Jurkat, Clone E6-1 (cell line): ENCODE measurements at regions not wholly inside any gene's neighbourhood (a gene's known extent, or its start where the extent isn't known, plus 50 kb on each side); places are given as distances from the start of the nearest gene placed in this dataset.
"Not testable (repeated sequence)": the region's sequence is repeated elsewhere in the genome, so short reads cannot be mapped to it uniquely, and the experiment has no call there.

ENCODE experiments used
- DNase-seq: peaks from one replicate; pipeline ENCODE4 v3.0.0-alpha.2; 2011; ENCODE audit warnings: low read depth, low spot score
- H3K4me3 ChIP-seq: 2 replicates; pipeline ENCODE4 v1.5.1; 2011; ENCODE audit warnings: mild to moderate bottlenecking, low read length, control low read depth, moderate library complexity

DNA sequence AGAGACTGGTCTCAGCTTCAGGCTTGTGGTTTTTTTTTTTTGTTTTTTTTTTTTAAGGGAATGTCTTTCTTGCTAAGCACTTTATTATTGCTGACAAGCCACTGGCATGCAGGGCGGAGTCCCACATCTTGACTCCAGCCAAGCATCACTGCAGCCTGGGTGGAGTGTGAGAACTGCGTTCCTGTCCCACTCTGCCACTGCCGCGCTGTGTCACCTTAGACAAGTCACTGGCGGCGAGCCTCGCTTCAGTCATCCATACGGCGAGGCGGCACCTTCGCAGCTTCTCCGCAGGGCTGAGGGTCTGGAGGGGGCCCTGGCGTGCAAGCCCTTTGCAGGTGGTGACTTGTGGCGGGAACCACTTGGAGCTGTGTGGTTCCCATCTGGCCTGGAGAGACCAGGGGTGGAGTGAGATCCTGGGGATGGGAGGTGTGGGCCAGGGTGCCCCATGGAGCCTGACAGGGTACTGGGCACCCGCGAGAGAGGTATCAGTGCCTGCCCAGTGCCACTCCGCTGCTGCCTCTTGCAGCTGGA, 99.1 kb upstream of the CIBAR2 start:
- DNase-seq = no peak
- H3K4me3 ChIP-seq = no peak overlapping the region

DNA sequence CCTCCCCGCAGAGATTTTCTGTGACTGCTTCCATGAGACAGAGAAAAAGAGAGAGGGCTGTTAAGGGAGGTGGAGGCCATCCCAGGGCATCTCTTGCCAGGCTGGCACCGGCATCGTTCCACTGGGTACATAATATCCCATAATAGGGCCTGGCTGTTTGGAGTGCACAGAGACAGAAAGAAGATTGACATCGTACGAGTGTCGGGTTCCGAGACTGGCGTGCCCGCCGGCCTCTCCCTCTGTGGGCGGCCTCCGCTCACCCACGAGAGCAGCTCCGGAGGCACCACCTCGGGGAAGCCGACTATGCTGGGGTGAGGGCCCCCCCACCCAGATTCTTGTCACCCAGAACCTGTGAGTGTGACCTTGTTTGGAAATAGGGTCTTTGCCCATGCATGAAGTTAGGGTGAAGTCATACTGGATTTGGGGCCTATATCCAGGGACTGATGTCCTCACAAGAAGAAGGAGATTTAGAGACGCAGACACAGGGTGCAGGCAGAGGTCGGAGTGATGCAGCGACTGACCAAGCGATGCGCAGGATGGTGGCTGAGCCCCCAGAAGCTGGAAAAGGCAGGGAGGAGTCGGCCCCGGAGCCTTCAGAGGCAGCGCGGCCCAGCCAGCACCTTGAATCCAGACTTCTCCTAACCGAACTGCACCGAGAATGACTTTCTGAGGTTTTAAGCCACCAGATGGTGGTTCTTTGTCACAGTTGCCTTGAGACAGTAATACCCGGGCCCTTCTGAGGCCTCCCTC, 101.8 kb upstream of the CIBAR2 start:
- H3K4me3 ChIP-seq = no peak overlapping the region
- DNase-seq = no peak

DNA sequence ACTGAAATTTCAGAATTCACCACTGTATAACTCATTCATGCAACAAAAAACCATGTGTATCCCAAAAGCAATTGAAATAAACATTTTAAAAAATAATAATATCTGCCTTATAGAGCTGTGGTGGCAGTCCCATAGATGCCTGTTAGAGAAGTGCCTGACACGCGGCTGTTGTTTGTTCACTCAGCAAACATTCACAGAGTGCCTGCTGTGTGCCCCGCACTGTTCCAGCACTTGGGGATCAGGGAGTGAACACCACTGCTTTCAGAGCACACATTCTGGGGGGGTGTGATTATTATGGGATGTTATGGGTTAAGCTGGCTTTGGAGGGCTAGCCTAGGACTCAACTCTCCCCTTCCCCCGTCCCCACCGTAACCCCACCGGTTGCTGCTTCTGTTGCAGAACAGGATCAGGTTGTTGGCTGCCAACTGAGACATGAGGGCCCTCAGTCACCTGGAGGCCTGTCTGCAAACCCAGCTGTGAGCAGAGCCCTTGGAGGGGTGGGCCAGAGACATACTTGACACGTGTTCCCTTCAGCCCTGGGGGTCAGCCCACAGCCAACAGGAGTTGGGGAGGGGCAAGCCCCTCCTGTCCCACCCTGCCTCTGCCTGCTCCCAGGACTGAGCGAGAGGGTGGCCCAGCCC, 103.3 kb upstream of the CIBAR2 start:
- H3K4me3 ChIP-seq = no peak overlapping the region
- DNase-seq = no peak

DNA sequence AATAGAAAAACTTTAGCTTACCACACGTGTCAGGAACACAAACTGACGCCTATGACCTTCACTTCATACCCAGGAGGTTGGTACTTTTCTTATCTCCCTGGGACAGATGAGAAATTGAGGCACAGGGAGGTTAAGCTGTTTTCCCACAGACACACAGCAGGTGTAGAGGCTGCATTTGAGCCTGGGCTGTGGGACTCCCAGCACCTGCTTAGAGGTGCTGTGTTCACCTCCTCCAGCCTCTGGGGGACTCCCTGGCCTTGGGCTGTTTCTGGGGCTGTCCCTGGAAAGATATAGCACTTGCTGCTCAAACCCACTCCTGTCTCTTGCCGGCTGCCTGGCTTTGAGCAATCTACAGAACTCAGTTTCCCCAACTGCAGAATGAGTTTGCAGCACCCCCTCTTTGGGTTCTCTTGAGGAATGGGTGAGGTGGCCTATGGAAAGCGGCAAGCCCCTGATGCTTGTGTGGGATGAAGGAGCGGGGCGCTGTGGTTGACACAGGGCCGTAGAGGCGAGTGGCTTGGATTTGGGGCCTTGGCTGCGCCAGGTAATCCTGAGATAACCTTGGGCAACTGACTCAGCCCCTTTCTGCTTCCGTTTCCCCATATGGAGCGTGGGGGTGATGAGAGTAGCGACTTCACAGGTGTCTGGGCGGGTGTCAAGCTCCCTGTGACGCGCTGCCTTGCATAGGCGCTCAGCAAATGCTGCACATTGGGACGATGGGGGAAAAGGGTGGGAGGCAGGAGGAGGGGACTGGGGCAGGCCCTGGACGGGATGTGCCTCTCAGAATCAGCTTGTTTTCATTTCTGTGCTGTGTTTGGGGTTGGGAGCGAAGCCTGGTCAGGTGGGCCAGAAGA, 104.5 kb upstream of the CIBAR2 start:
- DNase-seq = no peak
- no peak overlapping the region for H3K4me3 ChIP-seq

DNA sequence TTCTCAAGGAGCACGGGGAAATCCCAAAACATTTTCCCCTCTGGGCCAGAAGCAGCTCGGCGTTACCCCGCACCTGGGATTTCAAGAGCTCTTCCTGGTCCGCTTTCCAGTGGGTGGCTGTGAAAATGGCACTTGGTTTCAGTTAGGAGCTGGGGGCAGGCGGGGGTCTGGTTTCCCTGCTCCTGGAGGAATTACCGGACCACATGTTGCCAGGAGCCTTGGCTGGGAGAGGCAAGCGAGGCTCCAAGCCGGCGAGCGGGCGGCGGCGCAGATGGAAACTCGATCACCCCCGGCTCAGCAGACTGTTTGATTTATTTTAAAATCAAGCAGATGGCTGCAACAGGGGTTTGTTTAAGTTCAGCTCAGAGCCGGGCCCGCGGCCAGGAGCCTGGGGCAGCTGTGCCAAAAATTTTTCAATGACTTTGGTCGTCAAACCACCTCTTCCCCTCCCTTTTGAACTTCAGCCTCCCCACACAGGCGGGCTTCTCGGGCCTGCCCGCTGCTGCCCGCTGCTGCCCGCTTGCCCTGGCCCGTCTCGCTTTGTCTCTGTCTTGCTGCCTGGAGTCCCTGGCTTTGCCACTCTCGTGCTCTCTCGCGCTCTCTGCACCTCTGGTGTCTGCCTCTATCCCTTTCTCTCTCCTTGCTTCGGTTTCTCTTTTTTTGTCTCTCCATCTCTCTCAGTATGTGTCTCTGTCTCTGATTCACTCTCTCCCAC, 108.0 kb upstream of the CIBAR2 start:
- DNase-seq = no peak
- no peak overlapping the region for H3K4me3 ChIP-seq

DNA sequence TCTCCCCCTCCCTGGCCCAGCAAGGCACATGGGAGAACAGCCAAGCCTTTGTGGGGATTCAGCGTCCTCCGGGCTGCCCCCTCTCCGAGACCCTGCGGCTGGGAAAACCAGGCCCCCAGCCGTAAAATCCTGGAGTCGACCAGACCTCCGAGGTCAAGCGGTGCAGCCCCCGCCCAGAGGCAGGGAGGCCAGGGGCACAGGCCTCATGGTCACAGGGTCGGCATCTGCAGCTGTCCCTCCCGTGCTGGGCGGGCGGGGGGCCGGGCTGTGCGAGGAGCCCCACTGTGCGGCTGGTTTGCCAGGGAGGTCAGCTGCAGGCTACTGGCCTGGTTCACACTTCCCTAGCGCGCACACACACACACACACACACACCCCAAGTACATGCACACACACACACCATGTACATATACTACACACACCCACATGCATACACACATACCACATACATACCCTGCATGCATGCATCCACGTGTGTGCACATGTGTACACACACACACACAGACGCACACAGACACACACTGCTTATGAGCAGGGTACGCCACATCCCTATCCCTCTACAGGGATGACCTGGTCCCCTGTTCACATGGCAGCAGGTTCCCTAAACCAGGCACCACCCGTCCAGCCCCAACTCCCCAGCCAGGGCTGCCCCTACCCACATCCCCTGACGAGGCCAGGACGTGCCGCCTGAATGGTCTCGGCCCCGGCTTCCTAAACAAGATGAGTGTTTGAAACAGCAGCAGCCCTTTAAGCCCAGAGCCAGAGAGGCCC, 108.9 kb upstream of the CIBAR2 start:
- DNase-seq = no peak
- no peak overlapping the region for H3K4me3 ChIP-seq

DNA sequence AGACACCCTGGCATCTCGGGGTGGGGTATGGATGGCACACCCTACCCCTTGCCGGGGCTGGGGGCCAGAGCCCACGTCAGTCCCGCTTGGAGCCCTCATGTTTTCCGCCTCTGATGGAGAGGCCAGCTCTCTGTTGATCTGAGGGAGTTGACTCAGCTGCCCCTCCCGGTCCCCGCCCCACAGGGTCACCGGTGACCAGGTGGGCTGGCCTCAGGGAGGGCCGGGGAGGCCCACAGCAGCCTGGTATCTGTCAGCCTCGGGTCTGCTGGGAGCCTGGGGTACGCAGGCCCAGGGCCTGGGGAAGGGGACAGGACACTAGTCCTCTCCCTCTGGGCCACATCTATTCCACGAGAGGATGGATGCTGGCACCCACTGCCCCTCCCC, 109.5 kb upstream of the CIBAR2 start:
- no peak for DNase-seq

DNA sequence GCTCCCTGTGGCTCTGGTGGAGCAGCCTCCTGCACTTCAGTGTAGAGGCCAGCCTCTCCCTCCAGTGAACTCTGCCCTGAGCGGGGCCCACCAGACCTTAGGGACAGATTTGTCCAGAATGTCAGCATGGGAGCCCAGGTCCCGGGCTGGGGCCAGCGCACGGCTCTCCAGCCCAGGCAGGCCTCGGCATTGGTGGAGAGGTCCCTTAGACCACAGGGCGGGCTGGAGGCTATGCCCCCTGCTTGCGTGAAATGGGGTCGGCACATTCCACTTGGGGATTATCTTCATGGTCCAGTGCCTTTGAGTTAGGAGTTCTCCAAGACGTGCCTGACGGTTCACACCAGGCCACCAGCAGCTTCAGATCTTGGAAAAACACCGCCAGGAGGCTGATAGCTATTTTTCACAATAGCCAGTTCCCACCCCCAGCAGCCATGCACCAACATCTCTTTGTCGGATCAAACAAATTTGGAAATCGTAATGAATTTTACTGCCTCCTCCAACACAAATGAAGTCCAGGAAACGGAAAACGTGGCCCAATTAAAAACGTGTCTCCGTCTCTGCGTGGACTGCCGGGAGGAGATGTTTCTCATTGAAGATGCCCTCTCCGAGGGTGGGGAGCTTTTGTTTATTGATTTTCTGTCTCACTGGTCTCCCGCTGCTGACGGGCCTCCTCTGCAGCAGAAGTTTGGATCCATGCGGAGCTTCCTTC, 110.0 kb upstream of the CIBAR2 start:
- no peak overlapping the region for H3K4me3 ChIP-seq
- DNase-seq = no peak

More for the DNA sequence above, 109.5 kb upstream of the CIBAR2 start:
- H3K4me3 ChIP-seq = no peak overlapping the region

DNA sequence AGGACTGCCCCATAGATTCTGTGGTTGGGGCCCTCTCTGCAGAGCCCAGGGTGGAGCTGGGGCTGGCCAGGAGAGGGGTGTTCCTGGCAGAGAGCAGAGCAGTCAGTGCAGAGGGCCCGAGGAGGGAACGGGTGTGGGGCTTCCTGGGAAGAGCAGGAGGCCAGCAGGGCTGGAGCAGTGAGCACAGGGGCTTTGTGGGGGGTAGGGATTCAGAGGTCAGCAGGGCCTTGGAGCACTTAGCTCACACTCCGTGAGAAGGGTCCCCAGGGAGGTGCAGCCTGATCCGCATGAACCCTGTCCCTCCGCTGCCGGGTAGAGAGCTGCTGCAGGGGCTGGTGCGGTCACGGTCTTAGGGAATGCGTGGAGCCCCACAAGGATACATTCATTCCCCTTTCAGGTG, 113.0 kb upstream of the CIBAR2 start:
- H3K4me3 ChIP-seq = no peak overlapping the region
- no peak for DNase-seq

DNA sequence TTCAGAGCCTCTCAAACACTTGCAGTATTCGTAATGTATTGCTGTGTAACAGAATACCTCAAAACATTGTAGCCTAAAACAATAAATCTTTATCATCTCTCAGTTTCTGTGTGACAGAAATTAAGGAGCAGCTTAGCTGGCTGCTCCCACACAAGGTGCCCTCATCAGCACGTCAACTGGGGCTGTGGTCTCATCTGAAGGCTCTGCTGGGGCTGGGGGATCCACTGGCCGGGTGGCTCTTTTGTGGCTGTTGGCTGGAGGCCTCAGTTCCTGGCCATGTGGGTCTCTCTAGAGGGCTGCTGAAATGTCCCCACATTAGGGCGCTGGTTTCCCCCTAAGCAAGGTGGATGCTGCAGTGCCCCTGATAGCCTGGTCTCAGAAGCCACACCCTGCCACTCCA, 113.4 kb upstream of the CIBAR2 start:
- no peak overlapping the region for H3K4me3 ChIP-seq
- DNase-seq = no peak

DNA sequence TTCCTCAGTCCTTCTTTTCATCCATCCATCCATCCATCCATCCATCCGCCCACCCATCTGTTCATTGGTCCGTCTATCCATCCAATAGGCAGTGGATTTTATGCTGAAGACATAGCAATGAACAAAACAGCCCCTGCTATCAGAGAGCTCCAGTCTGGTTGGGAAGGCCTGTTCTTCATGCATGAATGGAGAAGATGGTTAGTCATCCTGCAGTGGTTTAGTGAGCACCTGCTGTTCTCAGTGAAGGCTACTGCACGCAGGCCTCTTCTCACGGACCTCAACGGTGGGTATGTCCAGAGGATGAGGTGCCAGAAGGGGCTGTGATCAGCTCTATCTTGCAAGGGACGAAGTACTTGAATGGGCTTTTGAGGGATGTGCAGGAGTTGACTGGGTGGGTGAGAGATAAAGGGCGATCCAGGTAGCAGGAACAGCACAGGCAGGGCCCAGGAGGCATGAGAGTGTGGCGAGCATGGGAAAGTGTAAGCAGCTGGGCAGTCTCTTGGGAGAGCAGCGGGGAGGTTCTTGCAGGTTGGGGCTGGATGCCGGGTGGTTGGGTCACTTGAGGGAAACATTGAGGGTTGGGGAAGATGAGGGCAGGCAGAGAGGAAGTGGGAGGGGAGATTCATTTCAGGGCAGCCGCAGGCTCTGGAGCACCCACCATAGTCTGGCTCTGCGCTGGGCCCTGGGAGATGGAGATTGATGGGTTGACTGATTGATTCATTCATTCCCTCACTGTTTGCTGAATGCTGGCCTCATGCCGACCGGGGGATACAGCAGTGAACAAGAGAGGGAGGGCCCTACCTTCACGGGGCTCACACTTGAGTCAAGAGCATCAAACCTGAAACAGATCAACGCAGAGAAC, 115.0 kb upstream of the CIBAR2 start:
- H3K4me3 ChIP-seq = no peak overlapping the region
- DNase-seq = no peak

DNA sequence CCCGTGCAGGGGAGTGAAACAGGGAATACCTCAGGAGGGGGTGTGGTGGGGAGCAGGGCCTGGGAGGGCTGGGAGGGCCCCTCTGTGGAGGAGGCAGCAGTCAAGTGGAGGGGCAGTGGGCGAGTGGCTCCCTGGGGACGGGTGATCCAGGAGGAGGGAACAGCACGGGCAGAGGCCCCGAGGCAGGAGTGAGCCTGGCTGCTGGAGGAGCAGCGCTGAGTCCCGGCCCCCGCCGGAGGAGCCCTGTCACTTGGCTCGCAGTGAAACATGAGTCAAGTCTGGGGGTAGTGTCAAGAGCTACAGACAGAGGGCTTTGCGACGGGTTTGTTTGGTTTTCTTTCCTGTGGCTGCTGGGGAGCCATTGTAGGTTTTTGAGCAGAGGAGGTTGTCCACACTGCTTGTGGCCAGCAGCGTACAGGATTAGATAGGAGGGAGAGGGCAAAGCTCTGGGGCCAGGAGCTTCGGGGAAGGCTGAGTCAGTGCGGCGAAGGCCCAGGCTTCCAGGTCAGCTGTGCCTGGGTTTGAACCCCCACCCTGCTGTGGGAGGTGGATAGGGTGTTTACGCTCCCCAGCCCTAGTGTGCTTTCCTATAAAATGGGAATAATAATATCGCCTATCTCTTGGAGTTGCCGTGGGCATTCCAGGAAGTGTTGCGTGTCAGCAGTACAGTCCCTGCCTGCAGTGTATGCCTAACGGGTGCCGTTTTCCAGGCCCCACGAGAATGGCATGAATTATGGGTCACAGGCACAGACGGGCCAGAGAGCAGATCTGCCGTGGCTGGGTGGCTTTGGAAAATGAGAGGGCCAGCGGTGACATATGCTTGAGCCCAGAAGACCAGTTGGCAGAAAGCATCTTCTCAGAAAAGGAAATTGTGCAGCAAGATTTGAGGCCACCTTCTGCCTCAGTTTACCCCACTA, 115.9 kb upstream of the CIBAR2 start:
- DNase-seq = no peak
- no peak overlapping the region for H3K4me3 ChIP-seq

DNA sequence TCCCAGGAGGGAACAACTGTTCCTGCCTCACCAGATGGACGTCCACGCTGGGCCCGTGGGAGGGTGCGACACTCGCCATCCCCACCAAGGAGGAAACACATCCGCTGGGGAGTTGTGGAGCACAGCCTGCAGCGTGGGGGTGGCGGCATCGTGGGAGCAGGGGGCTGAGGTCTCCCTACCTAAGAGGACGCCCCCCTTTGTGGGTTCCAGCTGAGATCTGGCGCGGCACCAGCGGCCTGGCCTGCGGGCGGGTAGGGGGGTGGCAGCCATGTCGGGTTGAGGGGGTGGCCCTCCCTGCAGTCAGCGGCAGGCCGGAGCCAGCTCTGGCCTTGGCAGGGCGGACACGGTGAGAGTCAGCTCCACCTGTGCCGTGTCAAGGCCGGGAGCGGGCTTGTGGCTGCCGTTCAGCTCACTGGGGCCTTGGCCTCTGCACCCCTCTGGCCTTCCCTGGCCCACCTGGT, 116.7 kb upstream of the CIBAR2 start:
- DNase-seq = no peak
- H3K4me3 ChIP-seq = no peak overlapping the region

DNA sequence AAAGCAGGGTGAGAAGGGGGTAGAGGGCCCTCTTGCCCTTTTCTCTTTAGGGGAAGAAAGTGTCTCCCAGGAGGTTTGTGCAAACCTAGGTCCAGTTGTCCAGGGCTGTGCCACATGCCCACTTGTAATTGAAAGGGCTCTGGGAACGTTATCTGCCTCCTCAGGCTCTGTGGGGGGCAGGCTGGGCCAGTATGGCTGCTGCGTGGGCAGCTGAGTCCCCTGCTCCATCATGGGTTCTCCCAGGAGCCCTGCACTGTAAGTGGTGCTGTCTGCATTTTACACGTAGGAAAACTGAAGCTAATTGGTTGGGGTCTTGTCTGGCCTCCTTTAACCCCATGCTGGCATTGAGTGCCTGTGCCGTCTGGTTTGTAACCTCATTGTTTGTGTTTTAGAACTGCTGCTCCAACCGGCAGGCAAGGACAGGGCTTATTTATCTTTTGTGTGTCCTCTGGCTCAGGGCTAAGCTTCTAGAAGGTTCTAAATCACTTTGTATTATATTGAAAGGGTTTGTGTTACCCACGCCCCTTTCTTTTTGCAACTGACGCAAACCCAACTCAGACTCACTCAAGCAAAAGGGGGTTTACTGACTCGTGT, 117.7 kb upstream of the CIBAR2 start:
- no peak overlapping the region for H3K4me3 ChIP-seq
- DNase-seq = no peak

DNA sequence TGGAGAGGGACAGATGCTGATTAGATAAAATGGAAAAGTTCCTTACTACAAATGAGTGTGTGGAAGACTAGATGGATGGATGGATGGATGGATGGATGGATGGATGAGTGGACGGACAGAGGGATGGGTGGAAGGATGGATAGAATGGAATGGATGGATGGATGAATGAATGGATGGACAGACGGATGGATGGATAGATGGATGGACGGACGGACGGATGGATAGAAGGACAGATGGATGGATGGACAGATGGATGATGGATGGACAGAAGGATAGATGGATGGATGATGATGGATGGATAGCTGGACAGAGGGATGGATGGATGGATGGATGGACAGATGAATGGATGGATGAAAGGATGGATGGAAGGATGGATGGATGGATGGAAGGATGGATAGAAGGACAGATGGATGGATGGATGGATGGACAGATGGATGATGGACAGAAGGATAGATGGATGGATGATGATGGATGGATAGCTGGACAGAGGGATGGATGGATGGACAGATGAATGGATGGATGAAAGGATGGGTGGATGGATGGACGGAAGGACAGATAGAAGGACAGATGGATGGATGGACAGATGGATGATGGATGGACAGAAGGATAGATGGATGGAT, 118.6 kb upstream of the CIBAR2 start:
- H3K4me3 ChIP-seq, DNase-seq: not testable (repeated sequence)
